GM21367 (cell line): ENCODE measurements at regions not wholly inside any gene's neighbourhood (a gene's known extent, or its start where the extent isn't known, plus 50 kb on each side); places are given as distances from the start of the nearest gene placed in this dataset.
A peak's percentile ranks its signal among the peaks of the same experiment; 100 is the strongest.

Experiments
- ATAC-seq: cut with Tn5 transposase; IDR thresholded peaks from one replicate; pipeline ENCODE4 v1.9.1; 2021; ENCODE audit not compliant: unreplicated experiment

- ATAC-seq: no peak
Measured at GRCh38 chr5:118692811-118693342, 295.5 kb downstream of the DTWD2 start.

DNA sequence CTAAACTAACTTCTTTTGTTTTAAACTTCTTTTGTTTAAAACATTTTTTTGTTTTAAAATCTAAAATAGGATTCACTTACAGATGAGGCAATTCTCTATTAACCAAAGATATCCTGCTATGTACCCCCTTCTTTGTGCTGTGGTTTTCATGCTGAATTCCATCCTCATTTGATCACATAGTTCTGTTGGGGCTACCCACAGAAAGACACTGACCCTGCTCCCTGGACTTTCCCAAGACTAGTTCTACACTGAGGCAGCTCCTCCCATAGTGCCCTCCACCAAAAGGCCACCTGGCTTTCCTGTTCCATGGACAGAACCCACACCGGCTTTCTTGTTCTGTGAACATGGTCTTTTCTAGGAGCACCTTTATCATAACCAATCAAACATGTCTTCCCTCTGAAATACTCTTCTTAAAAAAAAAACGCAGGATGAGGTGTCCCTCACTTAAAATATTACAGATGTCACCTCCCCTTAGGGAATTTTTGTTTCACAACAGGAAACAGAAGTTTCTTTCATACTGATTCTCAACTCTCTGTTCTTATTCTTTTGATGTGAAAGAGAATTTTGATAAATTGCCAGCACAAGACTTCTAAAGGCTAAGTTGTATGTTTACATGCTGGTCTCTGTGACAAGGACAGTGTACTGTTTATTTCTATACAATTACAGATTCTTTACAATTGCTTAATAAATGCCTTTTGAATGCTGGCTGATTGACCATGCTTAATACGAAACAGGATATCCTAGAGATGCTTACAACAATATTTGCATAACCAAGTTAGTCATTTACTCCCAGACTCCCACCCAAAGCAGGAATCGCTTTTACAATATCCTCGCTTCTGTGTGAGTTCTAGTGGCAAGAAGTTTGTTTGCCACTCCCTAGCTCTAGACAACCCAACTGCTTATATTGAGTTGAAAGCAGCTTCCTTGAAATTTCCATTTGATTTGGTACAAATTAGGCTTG, 300.4 kb downstream of the DTWD2 start:
- ATAC-seq: peak; percentile 48

- ATAC-seq: no peak
Measured at GRCh38 chr5:118687100-118687499, 301.2 kb downstream of the DTWD2 start.

DNA sequence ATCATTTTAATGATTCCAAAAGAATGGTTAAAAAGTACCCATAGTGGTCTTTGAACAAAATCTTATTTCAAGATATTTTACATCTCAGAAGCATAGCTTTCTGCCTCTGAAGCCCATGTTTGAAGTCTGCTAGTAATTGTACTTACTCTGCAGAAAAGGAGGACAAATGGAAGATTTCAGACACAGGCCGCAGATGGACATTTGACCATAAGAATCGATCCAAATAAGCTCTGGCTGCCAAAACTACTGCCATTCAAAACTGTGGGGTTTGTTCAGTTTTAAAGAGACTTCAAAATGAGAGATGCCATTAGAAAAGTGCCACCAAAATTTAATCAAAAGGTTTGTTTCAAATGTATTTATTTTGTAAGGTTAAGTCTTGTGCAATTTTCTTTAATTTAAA, 306.7 kb downstream of the DTWD2 start:
- ATAC-seq: no peak

DNA sequence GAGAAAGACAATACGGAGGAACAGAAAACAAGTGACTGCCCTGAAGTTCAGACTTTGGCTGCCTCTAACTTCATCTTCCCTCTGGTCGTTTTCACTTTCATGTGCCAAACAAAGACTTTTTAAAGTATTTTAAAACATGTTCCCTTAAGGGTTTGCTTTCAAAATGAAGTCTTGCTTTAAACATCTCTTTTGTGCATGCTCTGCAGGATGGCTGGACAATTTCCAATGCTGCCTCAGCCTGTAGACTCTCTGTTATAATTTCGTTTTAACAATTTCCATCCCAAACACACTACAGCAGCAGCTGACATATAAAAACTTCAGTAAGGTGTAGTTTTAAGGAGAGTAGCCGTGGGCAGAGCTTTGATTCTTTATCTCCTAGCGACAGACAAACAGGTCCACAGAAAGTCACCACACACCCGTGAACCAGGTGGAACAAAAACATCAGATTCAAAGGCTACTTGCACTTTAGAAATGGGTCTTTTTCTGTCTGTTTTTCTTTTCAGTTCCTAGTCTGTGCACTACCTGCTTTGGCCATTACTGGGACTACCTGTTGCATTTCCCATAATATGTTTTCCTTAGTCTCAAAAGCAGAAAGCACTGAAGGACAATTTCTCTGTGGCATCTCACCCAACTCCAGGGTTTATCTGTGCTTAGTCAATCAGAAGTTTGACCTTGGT, 308.9 kb downstream of the DTWD2 start:
- ATAC-seq: no peak

DNA sequence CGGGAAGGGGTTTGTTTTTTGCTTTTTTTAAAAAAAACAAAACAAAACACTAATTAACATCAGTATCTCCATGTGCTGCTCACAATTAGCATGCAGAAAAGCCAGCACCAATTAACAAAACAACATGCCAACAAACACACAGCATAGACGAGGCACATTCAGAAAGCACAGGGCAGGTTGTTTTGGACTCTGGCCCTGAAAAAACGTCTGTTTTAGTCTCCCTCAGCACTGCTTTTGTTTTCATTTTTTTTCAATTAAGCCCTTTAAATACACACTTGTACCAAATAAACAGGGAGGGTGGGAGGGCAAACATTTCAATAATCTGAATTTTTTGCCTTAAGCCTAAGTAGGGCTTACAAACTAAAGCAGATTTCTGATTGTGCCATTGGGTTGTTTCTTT, 309.6 kb downstream of the DTWD2 start:
- ATAC-seq: no peak

DNA sequence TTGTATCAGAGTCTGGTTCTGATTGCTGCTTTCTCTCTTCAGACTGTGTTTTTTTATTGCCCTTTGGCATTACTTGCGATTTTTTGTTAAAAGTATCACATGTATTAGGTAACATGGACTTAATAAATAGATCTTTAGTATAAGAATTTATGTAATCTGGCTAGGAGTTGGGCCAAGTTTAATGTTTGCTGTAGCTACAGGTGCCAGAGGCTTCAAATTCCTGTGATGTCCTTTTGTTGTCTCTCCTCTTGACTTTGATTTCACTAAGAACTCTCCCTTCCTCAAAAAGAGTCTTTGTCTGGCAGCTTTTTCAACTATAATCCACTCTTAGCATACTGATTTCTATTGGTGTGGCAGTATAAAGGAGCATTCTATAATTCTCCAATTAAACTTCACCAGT, 313.1 kb downstream of the DTWD2 start:
- ATAC-seq: no peak

GRCh38 chr5:118657576-118657975, 330.8 kb downstream of the DTWD2 start:
- ATAC-seq: no peak

DNA sequence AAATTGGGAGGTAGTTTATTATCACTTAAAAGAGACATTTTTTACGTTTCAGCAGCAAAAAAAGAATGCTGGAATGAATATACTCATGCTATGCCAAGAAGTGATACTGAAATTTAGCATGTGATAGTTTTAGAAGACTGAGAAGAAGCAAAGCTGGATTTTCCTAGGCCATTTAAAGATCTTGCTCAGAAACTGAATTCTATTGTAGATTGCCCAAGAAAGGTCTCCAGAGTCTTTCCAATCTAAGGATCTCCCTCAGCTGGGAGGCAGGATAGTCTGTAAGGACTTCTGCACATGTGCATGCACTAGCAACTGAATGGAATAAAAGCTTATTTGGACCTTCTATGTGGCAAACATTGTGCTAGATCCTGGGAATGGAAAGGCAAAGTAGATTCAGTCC, 334.5 kb downstream of the DTWD2 start:
- ATAC-seq: no peak

- no peak for ATAC-seq
Measured at GRCh38 chr5:118653183-118653582, 335.2 kb downstream of the DTWD2 start.

GRCh38 chr5:118651002-118651401, 337.3 kb downstream of the DTWD2 start:
- no peak for ATAC-seq

GRCh38 chr5:118647587-118647986, 340.8 kb downstream of the DTWD2 start:
- ATAC-seq: no peak

GRCh38 chr5:118646917-118647316, 341.4 kb downstream of the DTWD2 start:
- no peak for ATAC-seq

DNA sequence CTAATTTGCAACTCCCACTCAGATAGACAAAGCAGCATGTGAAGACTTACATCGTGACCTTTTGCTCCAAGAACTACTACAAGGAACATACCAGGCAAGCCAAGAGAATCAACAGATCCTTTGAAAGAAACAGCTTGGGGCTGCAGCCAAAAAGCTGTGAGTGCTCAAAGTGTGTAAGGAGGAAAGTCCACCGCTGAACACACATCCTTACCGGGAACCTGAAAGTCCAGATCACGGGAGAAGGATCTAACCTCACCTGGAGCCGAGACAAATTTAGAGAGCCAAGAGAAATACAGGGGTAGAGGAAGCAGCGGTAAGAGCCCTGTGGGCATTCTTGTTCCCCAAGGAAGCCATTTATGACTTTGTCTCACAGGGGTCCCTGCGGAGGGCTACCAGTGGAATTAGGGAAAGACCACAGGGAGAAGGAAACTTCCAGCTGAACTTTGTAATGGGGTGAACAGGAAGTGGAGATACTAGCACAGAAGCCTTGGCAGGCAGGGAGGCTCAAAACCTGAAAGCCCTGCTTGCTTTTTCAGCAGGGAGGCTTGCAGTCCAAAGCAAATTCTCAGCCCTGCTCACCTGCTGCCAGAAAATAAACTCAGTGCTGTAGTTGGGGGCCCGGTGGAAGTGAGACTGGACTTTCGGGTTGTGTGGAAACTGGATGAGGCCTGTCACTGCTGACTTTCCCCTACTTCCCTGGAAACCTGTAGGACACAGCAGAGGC, 350.2 kb downstream of the DTWD2 start:
- ATAC-seq: no peak

DNA sequence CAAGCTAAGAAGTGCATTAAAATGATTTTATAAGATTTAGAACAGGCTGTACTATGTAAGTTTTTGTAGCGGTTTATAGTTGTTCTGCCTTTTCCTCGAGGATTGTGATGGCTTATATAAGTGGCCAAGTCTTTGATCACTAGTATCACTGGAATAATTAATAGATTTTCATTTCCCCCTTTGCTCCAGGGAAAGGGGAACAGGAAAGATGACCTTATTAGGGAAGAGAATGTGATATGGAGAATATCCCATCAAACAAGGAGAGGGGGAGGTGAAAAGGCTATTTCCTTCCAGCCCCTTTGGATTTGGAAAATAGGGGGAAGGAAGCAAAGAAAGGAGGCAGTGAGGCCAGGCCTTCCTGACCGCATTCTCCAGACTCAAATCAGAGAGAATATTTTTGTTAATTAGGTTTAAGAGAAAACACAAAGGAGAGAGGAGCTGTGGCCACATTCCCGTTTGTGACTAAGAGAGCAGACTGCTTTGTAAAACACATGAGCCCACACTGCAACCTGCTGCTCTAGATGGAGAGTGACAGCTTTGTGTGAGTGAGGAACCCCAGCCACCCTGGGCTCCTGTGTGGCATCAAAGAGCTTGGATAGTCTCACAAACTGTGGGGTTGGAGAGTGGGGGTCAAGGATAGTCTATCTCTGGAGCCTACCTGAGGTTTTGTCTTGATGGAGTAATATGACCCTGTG, 359.5 kb downstream of the DTWD2 start:
- no peak for ATAC-seq

GRCh38 chr5:118620233-118620632, 368.1 kb downstream of the DTWD2 start:
- no peak for ATAC-seq

DNA sequence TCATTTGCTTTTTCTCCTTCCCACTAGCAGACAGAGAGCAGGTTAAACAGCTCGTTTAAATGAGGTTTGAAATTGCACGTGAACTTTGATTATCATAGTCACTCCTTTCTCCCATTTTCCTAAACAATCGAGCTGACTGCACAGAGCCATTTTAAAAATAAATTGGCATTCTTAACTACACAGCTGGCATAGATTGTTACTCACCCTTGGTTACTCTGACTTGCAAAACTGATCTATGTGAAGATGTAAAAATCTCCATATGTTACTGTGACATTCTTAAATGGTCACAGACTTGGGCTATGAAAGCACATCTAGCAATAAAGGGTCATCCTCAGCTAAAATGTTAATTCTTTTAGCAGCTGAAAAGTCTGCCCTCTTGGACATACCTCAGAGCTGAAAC, 368.5 kb downstream of the DTWD2 start:
- no peak for ATAC-seq

- no peak for ATAC-seq
Measured at GRCh38 chr5:118616281-118616680, 372.1 kb downstream of the DTWD2 start.

DNA sequence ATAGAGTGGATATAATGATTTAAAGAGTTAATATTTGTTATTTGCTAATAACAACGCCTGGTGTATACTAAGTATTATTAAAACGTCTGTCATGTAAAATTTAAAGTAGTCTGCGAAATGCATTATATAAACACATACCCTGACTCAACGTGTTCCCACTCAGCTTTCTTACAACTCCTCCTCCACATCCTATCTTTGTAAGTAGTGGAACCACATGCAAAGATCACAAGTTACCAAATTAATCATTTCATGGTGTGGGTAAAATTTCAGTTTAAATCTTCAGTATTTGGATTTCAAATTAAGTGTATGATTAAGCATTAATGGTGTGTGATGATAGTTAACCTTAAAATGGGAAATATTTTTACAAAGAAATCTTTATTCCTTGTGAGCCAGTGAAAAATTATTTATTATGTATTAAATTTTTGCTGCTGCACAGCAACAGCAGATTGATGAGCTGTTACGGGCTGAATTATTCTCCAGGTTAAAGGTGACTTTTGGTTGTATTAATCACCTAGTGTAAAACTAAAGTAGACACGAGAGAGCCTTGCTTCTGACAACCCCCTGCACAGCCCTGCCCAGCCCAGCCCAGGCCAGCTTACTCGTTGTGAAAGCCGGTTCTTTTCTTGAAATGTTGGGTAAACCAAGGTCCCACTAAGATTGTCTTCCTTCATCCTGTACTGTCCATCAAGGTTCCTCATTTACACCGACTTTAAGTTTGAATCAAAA, 373.5 kb downstream of the DTWD2 start:
- ATAC-seq: no peak

DNA sequence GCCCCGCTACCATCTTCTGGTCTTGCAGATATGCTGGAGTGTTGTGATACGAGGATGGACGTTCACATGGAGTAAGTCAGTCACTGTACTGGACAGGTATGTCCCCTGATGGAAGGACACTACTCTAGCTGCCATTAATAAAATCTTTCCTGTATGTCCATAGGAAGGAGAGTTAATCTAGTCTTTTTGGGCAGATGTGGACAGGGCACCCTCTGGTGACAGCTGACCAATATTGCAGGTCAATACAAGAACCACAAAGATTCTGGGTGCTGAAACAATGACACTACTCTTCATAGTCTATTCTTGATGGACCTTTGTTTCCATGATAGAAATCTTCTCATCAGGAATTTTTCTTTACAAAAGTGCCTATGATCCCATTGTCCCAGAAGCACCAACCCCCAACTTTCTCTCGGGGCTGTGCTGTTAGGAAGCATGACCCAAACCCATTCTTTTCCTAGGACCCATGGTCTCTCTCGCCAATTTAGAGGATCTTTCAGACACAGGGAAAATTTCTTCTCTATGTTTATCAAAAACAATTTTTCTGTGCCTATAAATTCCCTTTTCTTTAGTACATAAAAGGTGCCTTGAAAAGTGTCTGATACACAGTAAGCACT, 376.9 kb downstream of the DTWD2 start:
- ATAC-seq: no peak
